ENCODE measurements at regions not wholly inside any gene's neighbourhood (a gene's known extent, or its start where the extent isn't known, plus 50 kb on each side); places are given as distances from the start of the nearest gene placed in this dataset.

- no peak overlapping the region for H2AFZ ChIP-seq (ENCODE audit: low read length)
- H3K9me2 ChIP-seq (ENCODE audit: low read depth, low read length) = no peaks in the 10 kb centered on the region
- H3K4me3 ChIP-seq (ENCODE audit: low read depth, low read length, poor library complexity, severe bottlenecking) = no peak overlapping the region
- no peak for TF ChIP-seq EZH2 (IDR thresholded peaks at IDR 0.05; ENCODE audit: borderline replicate concordance, low read length)
- no peak for TF ChIP-seq CTCF (IDR thresholded peaks at IDR 0.05; ENCODE audit: low read length)
- H3K4me2 ChIP-seq (ENCODE audit: low read length) = no peak overlapping the region
- H3K27me3 ChIP-seq (ENCODE audit: insufficient read depth, low read length) = no peaks in the 10 kb centered on the region
- H3K9me3 ChIP-seq (ENCODE audit: low read length) = no peaks in the 10 kb centered on the region
- H4K20me1 ChIP-seq (ENCODE audit: insufficient read depth, low read length) = no peaks in the 10 kb centered on the region
- H3K9ac ChIP-seq (ENCODE audit: low read length) = no peak overlapping the region
- no peaks in the 10 kb centered on the region for H3F3A ChIP-seq (ENCODE audit: insufficient read depth, low read length)
- H3K79me2 ChIP-seq (ENCODE audit: insufficient read depth, low read length) = no peaks in the 10 kb centered on the region
- no peaks in the 10 kb centered on the region for H3K4me1 ChIP-seq (ENCODE audit: insufficient read depth, low read length, severe bottlenecking)
- H3K27ac ChIP-seq (ENCODE audit: low read depth, low read length, poor library complexity, severe bottlenecking) = no peak overlapping the region
- H3K36me3 ChIP-seq (ENCODE audit: insufficient read depth, low read length) = no peaks in the 10 kb centered on the region
Observed at GRCh38 chr7:136594739-136595144, 273.7 kb upstream of the CHRM2 start.

GRCh38 chr7:136588216-136588615 lies 280.2 kb upstream of the CHRM2 start:
- Histone ChIP-seq H3K4me3 (ENCODE audit: low read depth, low read length, poor library complexity, severe bottlenecking) (no peak overlapping the region), H3K4me2 (ENCODE audit: low read length) (no peak overlapping the region)
- TF ChIP-seq EZH2 (IDR thresholded peaks at IDR 0.05; ENCODE audit: borderline replicate concordance, low read length) = no peak
- no peak for TF ChIP-seq CTCF (IDR thresholded peaks at IDR 0.05; ENCODE audit: low read length)

GRCh38 chr7:136585954-136586670 lies 282.3 kb upstream of the CHRM2 start:
- Histone ChIP-seq H3K9me2 (ENCODE audit: low read depth, low read length) (0 out of 2 replicates have a peak, but pooled peaks cover 3% of the 10 kb centered on the region), H3K36me3 (ENCODE audit: insufficient read depth, low read length) (no peaks in the 10 kb centered on the region), H2AFZ (ENCODE audit: low read length) (no peak overlapping the region), H3K4me2 (ENCODE audit: low read length) (no peak overlapping the region), H3K27me3 (ENCODE audit: insufficient read depth, low read length) (no peaks in the 10 kb centered on the region), H3K27ac (ENCODE audit: low read depth, low read length, poor library complexity, severe bottlenecking) (no peak overlapping the region), H3K9ac (ENCODE audit: low read length) (no peak overlapping the region), H4K20me1 (ENCODE audit: insufficient read depth, low read length) (no peaks in the 10 kb centered on the region), H3F3A (ENCODE audit: insufficient read depth, low read length) (no peaks in the 10 kb centered on the region), H3K79me2 (ENCODE audit: insufficient read depth, low read length) (no peaks in the 10 kb centered on the region), H3K9me3 (ENCODE audit: low read length) (no peaks in the 10 kb centered on the region), H3K4me3 (ENCODE audit: low read depth, low read length, poor library complexity, severe bottlenecking) (no peak overlapping the region), H3K4me1 (ENCODE audit: insufficient read depth, low read length, severe bottlenecking) (no peaks in the 10 kb centered on the region)
- no peak for TF ChIP-seq EZH2 (IDR thresholded peaks at IDR 0.05; ENCODE audit: borderline replicate concordance, low read length)

More at GRCh38 chr7:136588216-136588615, 280.2 kb upstream of the CHRM2 start:
- no peaks in the 10 kb centered on the region for H3K9me2 ChIP-seq (ENCODE audit: low read depth, low read length)
- no peaks in the 10 kb centered on the region for H3F3A ChIP-seq (ENCODE audit: insufficient read depth, low read length)
- H3K27me3 ChIP-seq (ENCODE audit: insufficient read depth, low read length) = no peaks in the 10 kb centered on the region
- no peak overlapping the region for H3K9ac ChIP-seq (ENCODE audit: low read length)
- no peak overlapping the region for H3K27ac ChIP-seq (ENCODE audit: low read depth, low read length, poor library complexity, severe bottlenecking)
- H4K20me1 ChIP-seq (ENCODE audit: insufficient read depth, low read length) = no peaks in the 10 kb centered on the region
- H3K4me1 ChIP-seq (ENCODE audit: insufficient read depth, low read length, severe bottlenecking) = no peaks in the 10 kb centered on the region
- H3K79me2 ChIP-seq (ENCODE audit: insufficient read depth, low read length) = no peaks in the 10 kb centered on the region
- H2AFZ ChIP-seq (ENCODE audit: low read length) = no peak overlapping the region
- H3K9me3 ChIP-seq (ENCODE audit: low read length) = no peaks in the 10 kb centered on the region
- no peaks in the 10 kb centered on the region for H3K36me3 ChIP-seq (ENCODE audit: insufficient read depth, low read length)

- H3K4me3 ChIP-seq (ENCODE audit: low read depth, low read length, poor library complexity, severe bottlenecking) = no peak overlapping the region
- no peaks in the 10 kb centered on the region for H3K27me3 ChIP-seq (ENCODE audit: insufficient read depth, low read length)
- TF ChIP-seq EZH2 (IDR thresholded peaks at IDR 0.05; ENCODE audit: borderline replicate concordance, low read length) = no peak
- TF ChIP-seq CTCF (IDR thresholded peaks at IDR 0.05; ENCODE audit: low read length) = no peak
- no peaks in the 10 kb centered on the region for H3F3A ChIP-seq (ENCODE audit: insufficient read depth, low read length)
- no peak overlapping the region for H3K27ac ChIP-seq (ENCODE audit: low read depth, low read length, poor library complexity, severe bottlenecking)
- H3K4me2 ChIP-seq (ENCODE audit: low read length) = no peak overlapping the region
- no peaks in the 10 kb centered on the region for H3K9me2 ChIP-seq (ENCODE audit: low read depth, low read length)
- H3K4me1 ChIP-seq (ENCODE audit: insufficient read depth, low read length, severe bottlenecking) = no peaks in the 10 kb centered on the region
- no peak overlapping the region for H2AFZ ChIP-seq (ENCODE audit: low read length)
- no peaks in the 10 kb centered on the region for H3K36me3 ChIP-seq (ENCODE audit: insufficient read depth, low read length)
- no peaks in the 10 kb centered on the region for H4K20me1 ChIP-seq (ENCODE audit: insufficient read depth, low read length)
- no peaks in the 10 kb centered on the region for H3K9me3 ChIP-seq (ENCODE audit: low read length)
- H3K9ac ChIP-seq (ENCODE audit: low read length) = no peak overlapping the region
- no peaks in the 10 kb centered on the region for H3K79me2 ChIP-seq (ENCODE audit: insufficient read depth, low read length)
Observed at GRCh38 chr7:136566491-136566890, 302.0 kb upstream of the CHRM2 start.

All from OCI-LY1 (cell line).